LHCN-M2 (cell line): ENCODE measurements at regions not wholly inside any gene's neighbourhood (a gene's known extent, or its start where the extent isn't known, plus 50 kb on each side); places are given as distances from the start of the nearest gene placed in this dataset.

ENCODE experiments used
- DNase-seq: peaks from one replicate; pipeline ENCODE4 v3.0.0-alpha.2; 2012; ENCODE audit warnings: low read depth

GRCh38 chr13:72246396-72246795 is 379.4 kb upstream of the DACH1 start:
- no peak for DNase-seq

GRCh38 chr13:72244788-72245187 is 377.8 kb upstream of the DACH1 start:
- no peak for DNase-seq

GRCh38 chr13:72230131-72230530 is 363.1 kb upstream of the DACH1 start:
- no peak for DNase-seq

GRCh38 chr13:72229067-72229466 is 362.1 kb upstream of the DACH1 start:
- no peak for DNase-seq

GRCh38 chr13:72221276-72221962 is 354.4 kb upstream of the DACH1 start:
- no peak for DNase-seq

- no peak for DNase-seq
Observed at GRCh38 chr13:72218966-72219365, 352.0 kb upstream of the DACH1 start.

GRCh38 chr13:72217142-72217541 is 350.1 kb upstream of the DACH1 start:
- no peak for DNase-seq

- DNase-seq, result peak; percentile 8
Observed at GRCh38 chr13:72208112-72208645, 341.2 kb upstream of the DACH1 start.

- DNase-seq, result peak; percentile 49
Observed at GRCh38 chr13:72205773-72206172, 338.8 kb upstream of the DACH1 start.

- DNase-seq, result peak; percentile 78
Observed at GRCh38 chr13:72204291-72204690, 337.3 kb upstream of the DACH1 start.

GRCh38 chr13:72201726-72202125 is 334.7 kb upstream of the DACH1 start:
- no peak for DNase-seq

GRCh38 chr13:72199640-72200039 is 332.6 kb upstream of the DACH1 start:
- peak; percentile 6 for DNase-seq

GRCh38 chr13:72198967-72199560 is 332.1 kb upstream of the DACH1 start:
- no peak for DNase-seq

GRCh38 chr13:72198042-72198441 is 331.0 kb upstream of the DACH1 start:
- DNase-seq, result no peak

GRCh38 chr13:72195044-72195704 is 328.2 kb upstream of the DACH1 start:
- no peak for DNase-seq

- DNase-seq, result no peak
Observed at GRCh38 chr13:72194523-72194922, 327.5 kb upstream of the DACH1 start.

GRCh38 chr13:72186730-72187422 is 319.9 kb upstream of the DACH1 start:
- DNase-seq, result no peak

- no peak for DNase-seq
Observed at GRCh38 chr13:72185776-72186175, 318.8 kb upstream of the DACH1 start.

GRCh38 chr13:72181661-72182060 is 314.7 kb upstream of the DACH1 start:
- no peak for DNase-seq

GRCh38 chr13:72180253-72180952 is 313.4 kb upstream of the DACH1 start:
- DNase-seq, result peak; percentile 44

GRCh38 chr13:72174549-72174948 is 307.5 kb upstream of the DACH1 start:
- DNase-seq, result no peak

GRCh38 chr13:72170571-72170970 is 303.6 kb upstream of the DACH1 start:
- DNase-seq, result no peak
